Activated CD4-positive, alpha-beta T cell treated with anti-CD3 and anti-CD28 coated beads, Interleukin-2, amount 50 U/mL, for 48 hours (primary cell): ENCODE measurements at regions not wholly inside any gene's neighbourhood (a gene's known extent, or its start where the extent isn't known, plus 50 kb on each side); places are given as distances from the start of the nearest gene placed in this dataset.
"Not testable (repeated sequence)": the region's sequence is repeated elsewhere in the genome, so short reads cannot be mapped to it uniquely, and the experiment has no call there.

ENCODE experiments used
- DNase-seq, 2 experiments: peaks; one replicate each; pipeline ENCODE4 v3.0.0-alpha.2; 2020

DNA sequence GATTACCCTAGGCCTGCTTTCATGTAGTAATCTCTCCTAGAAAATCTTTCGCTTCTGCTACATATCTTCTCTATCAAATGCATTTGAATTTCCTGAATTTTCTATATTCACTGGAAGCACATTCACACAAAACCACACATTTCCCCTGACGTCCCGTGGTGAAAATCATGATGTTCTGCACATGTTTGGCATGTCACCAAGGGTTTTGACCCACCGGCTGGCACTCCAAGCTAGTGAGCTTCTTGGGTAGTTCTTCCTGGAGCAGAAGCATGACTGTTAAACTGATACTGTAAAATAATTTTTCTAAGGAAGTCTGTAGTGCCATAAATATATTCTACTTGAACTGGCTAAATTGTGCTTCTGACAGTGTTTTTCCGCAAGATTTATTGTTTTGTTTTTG, 510.1 kb upstream of the SLC8A1 start:
- no peak for DNase-seq

DNA sequence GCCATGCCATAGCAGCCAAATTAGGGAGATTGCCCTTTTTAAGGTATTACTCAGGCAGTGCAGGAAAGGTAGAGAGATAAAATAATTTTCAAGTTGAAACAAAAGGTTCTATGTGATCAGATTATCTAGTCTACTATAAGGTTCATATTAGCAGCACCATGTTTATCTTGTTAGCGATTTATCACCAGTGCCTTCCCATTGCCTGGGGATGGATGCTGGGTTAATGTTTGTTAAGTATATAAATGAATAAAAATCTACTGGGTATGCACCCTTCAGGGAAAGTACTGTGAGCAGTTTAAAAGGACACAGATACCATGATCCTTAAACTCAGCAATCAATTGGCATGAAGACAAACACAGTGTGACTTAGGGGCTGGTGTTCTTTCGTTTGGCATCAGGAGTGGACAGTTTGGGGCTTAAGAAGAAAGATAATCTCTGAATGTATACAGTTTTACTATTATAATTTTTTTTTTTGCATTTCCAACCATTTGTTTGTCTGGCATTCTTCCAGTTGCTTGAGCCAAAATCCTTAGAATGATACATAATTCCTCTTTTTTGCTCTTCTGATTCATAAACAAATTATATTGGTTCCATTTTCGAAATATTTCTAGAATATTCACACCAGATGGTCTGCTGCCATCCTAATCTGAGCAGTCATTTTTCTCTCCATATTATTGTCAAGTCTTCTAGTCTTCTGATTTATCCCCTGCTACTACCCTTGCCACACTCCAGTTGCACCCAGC, 512.8 kb upstream of the SLC8A1 start:
- DNase-seq: no peak

DNA sequence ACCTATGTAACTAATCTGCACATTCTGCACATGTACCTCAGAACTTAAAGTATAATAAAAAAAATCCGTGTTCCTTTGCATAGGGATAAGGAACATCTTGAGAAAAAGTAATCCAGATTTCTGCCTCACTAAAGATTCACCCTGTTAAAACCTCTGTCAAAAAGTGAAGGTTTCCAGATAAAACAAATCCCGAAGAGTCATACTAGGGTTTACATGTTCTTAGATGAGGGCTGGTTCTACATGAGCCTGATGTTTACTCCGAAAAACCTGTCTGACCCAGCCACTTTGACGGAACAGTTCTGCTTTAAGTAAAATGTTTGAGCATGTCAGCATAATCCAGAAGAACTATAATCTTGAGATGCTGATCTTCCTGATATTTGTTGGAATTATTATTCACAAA, 515.6 kb upstream of the SLC8A1 start:
- no peak for DNase-seq

DNA sequence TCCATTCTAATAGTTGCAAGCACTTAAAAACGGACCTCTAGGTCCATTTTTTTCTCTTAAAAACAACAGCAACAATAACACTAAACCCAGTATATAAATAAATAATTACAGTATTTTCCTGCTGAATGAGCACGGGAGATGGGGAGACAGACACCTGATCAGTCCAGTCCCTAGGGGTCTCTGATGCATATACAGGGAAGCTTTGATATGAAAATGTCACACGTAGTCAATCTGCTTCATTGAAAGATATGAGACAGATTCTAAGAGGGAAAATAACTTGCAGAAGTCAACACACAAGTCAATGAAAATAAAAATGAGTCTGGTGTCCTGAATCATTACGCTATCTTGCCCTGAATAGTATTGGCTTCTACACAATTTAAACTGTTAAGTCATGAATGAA, 523.3 kb upstream of the SLC8A1 start:
- no peak for DNase-seq

- no peak for DNase-seq
These were observed 545.5 kb upstream of the SLC8A1 start for GRCh38 chr2:40997362-40997761.

DNA sequence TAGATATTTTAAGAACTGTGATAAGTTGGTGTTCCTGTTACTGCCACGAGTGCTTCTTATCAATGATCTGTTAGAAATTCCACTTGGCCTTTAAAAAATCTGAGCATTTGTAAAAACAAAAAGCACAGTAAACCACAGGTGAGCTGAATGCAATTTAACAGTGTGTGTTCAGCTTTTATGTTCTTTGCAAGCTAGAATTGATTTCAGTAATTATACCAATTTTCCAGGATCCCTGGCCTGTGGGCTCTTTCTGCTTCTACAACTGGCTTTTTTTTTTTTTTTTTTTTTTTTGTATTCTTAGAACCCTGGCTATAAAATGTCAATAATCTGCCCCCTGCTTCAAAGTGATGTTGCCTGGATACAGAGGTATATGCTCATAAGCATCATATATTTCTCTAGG, 548.5 kb upstream of the SLC8A1 start:
- no peak for DNase-seq

DNA sequence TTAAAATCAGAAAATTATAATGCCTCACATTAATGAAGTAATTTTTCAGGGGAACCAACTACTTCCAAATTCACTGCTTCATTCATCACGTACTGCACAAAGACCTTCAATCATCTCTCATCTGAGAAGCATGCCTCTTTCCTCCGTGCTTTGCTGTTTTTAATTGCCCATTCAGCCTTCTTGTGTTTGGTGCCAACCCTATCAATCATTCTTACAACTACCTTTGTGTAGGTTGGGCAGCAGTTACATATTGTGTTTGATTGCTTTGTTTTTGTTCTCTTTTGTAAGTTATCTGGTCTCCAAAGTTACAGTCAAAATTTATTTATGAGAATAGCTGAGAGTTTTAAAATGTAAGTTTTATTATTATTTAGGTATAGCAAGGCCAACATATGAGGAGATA, 549.0 kb upstream of the SLC8A1 start:
- DNase-seq: no peak

DNA sequence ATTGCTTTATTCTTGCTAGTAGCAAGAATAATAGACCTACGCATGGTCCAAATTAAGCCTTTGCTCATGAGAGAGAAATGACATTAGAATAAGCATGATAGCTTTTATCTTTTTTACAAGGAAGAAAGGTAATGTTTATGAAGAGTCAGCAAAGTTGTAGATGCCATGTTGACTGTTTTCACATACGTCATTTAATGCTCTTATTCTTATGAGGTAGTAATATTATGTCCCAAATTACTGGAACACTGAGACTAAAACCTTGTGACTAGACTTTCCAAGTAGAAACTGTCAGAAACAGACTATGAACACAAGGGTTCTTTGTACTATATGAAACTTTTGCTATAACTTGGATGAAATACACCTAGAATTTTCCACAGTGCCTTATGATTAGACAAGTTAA, 552.8 kb upstream of the SLC8A1 start:
- DNase-seq: no peak

- DNase-seq: no peak
These were observed 568.5 kb upstream of the SLC8A1 start for GRCh38 chr2:41020358-41020757.

GRCh38 chr2:41024816-41025215, 572.9 kb upstream of the SLC8A1 start:
- no peak for DNase-seq

GRCh38 chr2:41026613-41027012, 574.7 kb upstream of the SLC8A1 start:
- DNase-seq: no peak

DNA sequence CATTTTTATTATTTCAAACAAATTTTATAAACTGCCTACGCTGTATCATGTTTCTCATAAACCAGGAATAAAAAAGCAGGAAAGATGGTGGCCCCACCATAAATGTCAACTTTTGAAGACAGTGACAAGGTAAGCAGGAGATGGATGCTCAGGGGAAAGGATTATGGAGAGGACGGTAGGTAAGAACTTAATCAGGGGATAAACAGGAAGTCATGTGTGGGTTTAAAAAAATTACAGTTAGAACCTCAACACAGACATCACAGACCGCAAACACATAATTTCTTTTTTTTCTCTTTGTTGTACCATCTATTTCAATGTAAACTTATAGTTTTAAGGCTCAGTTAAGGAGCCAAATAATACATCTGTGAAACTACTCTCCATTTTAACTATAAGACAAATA, 575.2 kb upstream of the SLC8A1 start:
- no peak for DNase-seq

DNA sequence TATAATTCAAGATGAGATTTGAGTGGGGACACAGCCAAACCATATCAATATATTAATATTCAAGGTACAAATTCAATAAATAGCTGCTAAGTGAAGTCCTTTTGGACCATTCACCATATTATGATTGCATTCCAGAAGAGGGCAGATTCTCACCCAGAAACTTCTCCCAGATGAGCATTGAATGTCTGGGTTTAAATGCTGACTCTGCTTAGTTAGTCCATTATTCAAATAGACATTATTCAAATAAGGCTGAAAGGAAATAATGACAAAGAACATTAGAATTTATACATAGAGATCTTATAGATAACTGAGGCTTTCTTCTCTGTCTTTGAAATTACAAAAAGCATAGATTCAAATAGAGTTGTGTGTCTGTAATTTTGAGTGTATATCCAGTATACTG, 579.4 kb upstream of the SLC8A1 start:
- DNase-seq: no peak

GRCh38 chr2:41032715-41033114, 580.8 kb upstream of the SLC8A1 start:
- DNase-seq: no peak

- no peak for DNase-seq
These were observed 581.2 kb upstream of the SLC8A1 start for GRCh38 chr2:41033127-41033526.

GRCh38 chr2:41038408-41038807, 586.5 kb upstream of the SLC8A1 start:
- no peak for DNase-seq

GRCh38 chr2:41039750-41040149, 587.9 kb upstream of the SLC8A1 start:
- DNase-seq: not testable (repeated sequence)

GRCh38 chr2:41040782-41041520, 589.1 kb upstream of the SLC8A1 start:
- DNase-seq: no peak

GRCh38 chr2:41042343-41042742, 590.5 kb upstream of the SLC8A1 start:
- no peak for DNase-seq

DNA sequence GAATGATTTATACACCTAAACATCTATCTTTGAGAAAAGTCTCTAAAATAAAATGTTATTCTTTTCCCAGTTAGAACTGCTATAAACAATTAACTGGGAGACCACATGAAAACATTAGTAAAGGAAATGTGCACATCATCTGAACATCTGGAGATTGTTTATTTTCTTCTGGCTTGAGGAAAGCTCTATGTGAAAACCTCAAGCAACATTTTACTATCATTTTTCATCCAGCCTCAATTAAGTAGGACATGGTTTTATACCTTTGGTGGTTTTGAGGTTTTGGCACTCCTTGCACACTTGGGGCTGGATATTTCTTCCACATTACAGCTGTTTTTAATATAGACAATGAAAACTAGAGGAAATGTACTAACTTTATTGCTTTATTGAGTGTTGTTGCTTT, 609.5 kb upstream of the SLC8A1 start:
- no peak for DNase-seq

GRCh38 chr2:41062336-41062735, 610.4 kb upstream of the SLC8A1 start:
- DNase-seq: no peak

GRCh38 chr2:41066168-41066567, 614.3 kb upstream of the SLC8A1 start:
- no peak for DNase-seq

DNA sequence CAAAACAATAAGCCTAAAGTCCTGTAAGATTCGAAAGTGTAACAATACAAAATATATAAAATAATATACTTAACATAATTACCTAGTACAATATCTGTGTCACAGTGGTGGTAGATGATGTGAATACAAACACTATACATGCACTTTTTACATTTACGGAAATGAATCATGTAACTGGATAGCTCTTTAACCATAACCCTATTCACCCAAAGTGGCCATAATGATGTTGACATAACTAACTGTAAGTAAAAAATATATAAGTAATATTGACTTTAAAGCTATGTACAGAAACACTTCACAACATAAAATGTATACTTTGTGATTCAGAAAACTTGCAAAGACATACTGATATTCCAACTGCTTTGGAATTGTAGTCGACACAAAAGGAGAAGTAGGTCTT, 616.9 kb upstream of the SLC8A1 start:
- no peak for DNase-seq

DNA sequence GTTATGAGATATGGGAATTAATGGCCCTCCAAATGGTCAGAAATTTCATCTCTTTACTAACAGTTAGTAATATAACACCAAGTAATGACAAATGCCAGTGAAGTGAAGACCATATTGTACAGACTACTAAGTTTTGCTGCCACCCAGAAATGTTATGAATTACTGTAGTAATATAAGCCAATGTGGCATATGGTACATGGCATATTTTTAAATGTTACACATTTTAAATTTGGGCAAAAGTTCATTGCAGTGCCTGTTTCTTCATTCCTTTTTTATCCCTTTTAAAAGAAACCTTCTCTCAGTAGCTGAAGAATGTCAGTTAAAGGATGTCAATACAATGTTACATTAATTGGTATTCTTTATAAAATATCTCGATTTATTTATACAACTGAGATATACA, 626.5 kb upstream of the SLC8A1 start:
- no peak for DNase-seq

- DNase-seq: no peak
These were observed 627.1 kb upstream of the SLC8A1 start for GRCh38 chr2:41079011-41079410.
